G401.6 (cell line): ENCODE measurements at regions not wholly inside any gene's neighbourhood (a gene's known extent, or its start where the extent isn't known, plus 50 kb on each side); places are given as distances from the start of the nearest gene placed in this dataset.

Experiments
- FAIRE-seq: peaks from 2 replicates; lab custom pipeline; 2012; peaks lifted over from hg19 to GRCh38; lab: Jason Lieb, UNC

DNA sequence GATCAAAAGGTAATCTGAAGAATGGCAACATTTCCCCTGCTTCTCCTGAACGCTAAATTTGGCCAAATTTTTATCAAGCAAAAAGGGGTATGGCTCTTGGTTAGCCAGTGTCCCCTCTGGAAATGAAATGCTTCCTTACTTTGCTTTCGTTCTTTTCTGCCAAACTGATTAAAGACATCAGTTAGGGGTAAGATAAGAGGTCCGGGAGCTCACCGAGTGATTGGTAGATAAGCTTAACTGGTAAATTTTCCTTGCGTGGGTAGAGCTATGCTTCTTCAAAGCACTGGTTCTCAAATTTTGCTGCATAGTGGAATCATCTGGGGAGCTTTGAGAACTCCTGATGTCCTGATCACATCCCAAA, 62.7 kb upstream of the MAPRE2 start:
- no peak for FAIRE-seq

DNA sequence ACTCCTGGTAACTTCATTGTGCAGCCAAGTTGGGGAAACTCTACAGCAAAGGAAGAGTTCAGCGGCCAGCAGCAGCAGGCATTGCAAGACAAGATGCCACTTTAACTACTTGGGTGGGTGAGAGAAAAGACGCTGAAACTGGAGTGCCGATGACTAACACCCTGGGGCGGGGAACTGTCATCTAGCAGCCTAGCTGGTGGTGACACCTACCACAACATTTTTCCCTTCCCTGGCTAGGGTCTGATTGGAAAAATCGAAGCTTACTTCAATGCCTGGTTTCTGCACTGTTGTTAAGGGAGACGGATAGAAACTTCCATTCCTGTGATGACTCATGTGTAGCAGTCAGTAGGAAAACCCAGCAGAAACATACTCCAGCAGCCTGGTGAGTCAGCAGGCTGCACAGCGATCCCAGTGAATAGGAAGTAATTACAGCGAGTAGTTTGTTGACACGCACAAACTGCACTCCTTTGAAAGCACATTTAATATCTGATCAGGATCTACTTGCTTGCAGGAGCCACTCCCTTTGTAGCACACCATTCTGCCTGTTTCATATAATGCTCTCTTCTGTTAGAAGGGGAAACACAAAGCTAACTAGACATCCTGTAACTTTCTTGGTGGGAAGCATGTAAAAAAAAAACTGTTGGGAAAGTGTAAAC, 62.1 kb upstream of the MAPRE2 start:
- FAIRE-seq = peak; percentile 99

DNA sequence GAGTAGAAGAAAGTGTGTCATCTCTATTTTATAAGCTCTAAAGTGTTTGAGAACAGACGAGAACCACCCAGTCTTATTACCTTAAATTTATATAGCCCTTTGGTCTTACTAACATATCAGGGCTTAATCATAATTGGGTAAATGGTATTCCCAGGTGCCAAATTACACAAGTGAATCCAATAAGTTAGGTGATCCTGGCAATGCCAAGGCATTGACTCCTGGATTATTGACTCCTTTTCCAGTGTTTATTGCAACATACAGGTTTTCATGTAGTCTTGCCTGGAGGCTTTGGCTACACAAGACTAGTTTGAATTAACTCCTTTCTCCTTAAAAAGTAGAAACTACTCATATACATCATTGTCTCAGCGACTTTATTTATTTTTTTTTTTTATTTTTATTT, 59.7 kb upstream of the MAPRE2 start:
- no peak for FAIRE-seq

DNA sequence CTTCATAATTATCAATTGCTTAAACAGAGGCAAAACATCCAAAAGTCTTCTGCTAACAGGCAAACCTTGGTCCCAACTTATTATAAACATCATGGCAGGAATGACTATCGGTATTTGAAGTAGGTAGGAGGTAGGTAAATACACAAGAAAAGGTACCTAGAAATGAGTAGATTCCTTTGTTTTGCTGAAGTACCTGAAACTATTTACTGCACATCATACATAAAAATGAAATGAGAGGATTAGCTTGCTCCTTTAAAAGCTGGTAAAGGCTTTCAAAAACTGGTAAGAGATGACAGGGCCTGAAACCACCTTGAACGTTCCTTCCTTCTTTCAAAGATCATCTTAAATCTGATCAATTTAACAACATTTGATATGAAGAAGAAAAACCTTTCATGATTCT, 55.2 kb upstream of the MAPRE2 start:
- no peak for FAIRE-seq

DNA sequence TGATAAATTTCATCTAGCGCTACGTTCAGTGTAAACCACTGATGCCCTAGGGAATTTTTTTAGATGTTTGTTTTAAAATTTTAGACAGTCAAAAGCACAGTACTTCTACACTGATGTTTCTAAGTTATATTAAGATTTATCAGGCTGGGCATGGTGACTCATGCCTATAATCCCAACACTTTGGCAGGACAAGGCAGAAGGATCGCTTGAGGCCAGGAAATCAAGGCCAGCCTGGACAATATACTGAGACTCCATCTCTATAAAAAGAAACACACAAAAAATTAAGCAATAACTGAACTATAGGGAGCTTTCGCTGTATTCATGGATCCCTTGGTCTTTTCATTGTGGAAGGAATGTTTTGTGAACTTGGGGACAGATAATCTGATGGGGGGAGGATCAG, 50.6 kb upstream of the MAPRE2 start:
- FAIRE-seq = no peak

DNA sequence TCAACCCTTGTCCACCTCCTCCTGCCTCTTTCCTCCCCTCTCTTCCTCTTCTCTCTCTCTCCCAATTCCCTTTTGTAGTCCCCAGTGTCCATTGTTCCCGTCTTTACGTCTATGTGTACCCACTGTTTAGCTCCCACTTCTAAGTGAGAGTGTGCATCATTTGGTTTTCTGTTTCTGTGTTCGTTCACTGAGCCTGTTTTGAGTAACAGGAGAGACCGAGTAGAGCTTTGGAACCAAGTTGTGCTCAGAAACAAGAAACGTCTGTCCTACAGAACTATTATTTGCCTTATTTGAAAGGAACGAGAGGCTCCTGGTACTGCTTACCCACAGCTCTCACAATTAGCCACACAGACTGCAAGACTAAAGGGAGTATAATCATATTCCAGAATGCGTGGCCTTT, 50.1 kb upstream of the MAPRE2 start:
- no peak for FAIRE-seq
